GM23248 (cell line): ENCODE measurements at regions not wholly inside any gene's neighbourhood (a gene's known extent, or its start where the extent isn't known, plus 50 kb on each side); places are given as distances from the start of the nearest gene placed in this dataset.

Experiments
- DNase-seq: peaks from one replicate; pipeline ENCODE4 v3.0.0-alpha.2; 2015
- H2AFZ ChIP-seq: fragments of 200-600 bp; sonication (generic); 2 replicates; pipeline ENCODE4 v1.6.1; 2016; ENCODE audit warnings: antibody characterized with exemption
- H3F3A ChIP-seq: fragments of 200-600 bp; sonication (generic); 2 replicates; pipeline ENCODE4 v1.6.1; 2016; ENCODE audit warnings: mild to moderate bottlenecking, antibody characterized with exemption, mixed run types; ENCODE audit not compliant: insufficient read depth
- H3K27ac ChIP-seq: fragments of 200-600 bp; sonication (generic); 2 replicates; pipeline ENCODE4 v1.5.1; 2016; ENCODE audit warnings: mild to moderate bottlenecking
- H3K27me3 ChIP-seq: fragments of 200-600 bp; sonication (generic); replicated peaks from 2 replicates; pipeline ENCODE4 v1.6.1; 2016; ENCODE audit warnings: mild to moderate bottlenecking; ENCODE audit not compliant: insufficient read depth
- H3K36me3 ChIP-seq: fragments of 200-600 bp; sonication (generic); 2 replicates; pipeline ENCODE4 v1.6.1; 2016; ENCODE audit warnings: low read depth, mild to moderate bottlenecking
- H3K4me1 ChIP-seq: fragments of 200-600 bp; sonication (generic); 2 replicates; pipeline ENCODE4 v1.6.1; 2016; ENCODE audit warnings: mild to moderate bottlenecking; ENCODE audit not compliant: insufficient read depth
- H3K4me2 ChIP-seq: fragments of 200-600 bp; sonication (generic); one replicate; pipeline ENCODE4 v1.6.1; 2016; ENCODE audit warnings: mild to moderate bottlenecking; ENCODE audit not compliant: unreplicated experiment
- H3K4me3 ChIP-seq: fragments of 200-600 bp; sonication (generic); 2 replicates; pipeline ENCODE4 v1.5.1; 2016; ENCODE audit warnings: mild to moderate bottlenecking
- H3K79me2 ChIP-seq: fragments of 200-600 bp; sonication (generic); 2 replicates; pipeline ENCODE4 v1.6.1; 2016; ENCODE audit warnings: mild to moderate bottlenecking; ENCODE audit not compliant: insufficient read depth
- H3K9ac ChIP-seq: fragments of 200-600 bp; sonication (generic); 2 replicates; pipeline ENCODE4 v1.6.1; 2016; ENCODE audit warnings: mild to moderate bottlenecking
- H3K9me2 ChIP-seq: fragments of 200-600 bp; sonication (generic); 2 replicates; pipeline ENCODE4 v1.6.1; 2016; ENCODE audit warnings: mixed run types, mild to moderate bottlenecking, moderate library complexity; ENCODE audit not compliant: insufficient read depth
- H3K9me3 ChIP-seq: fragments of 200-600 bp; sonication (generic); one replicate; pipeline ENCODE4 v1.6.1; 2017; ENCODE audit warnings: low read depth
- H4K20me1 ChIP-seq: fragments of 200-600 bp; sonication (generic); 2 replicates; pipeline ENCODE4 v1.6.0; 2016; ENCODE audit not compliant: insufficient read depth
- EZH2 ChIP-seq: fragments of 200-600 bp; sonication (generic); IDR thresholded peaks from 2 replicates; pipeline ENCODE4 v1.6.1; 2018; ENCODE audit warnings: antibody characterized with exemption, mild to moderate bottlenecking; ENCODE audit not compliant: insufficient read depth, poor library complexity, severe bottlenecking
- EZH2phosphoT487 ChIP-seq: fragments of 200-600 bp; sonication (generic); IDR thresholded peaks from 2 replicates; pipeline ENCODE4 v1.6.1; 2018; ENCODE audit warnings: antibody characterized with exemption, moderate library complexity, mild to moderate bottlenecking, low read depth; ENCODE audit not compliant: insufficient read depth
- WGBS, 2 experiments: methylation state at CpG; one replicate each; pipeline ENCODE4 v1.1.6; 2015 to 2017; ENCODE audit warnings: low lambda C conversion rate in 2 of 2, low coverage in 1 of 2; ENCODE audit errors: missing lambda C conversion rate in 2 of 2; 5-methylcytosine and 5-hydroxymethylcytosine counted together
- in situ Hi-C: fragments of 300-500 bp; cut with MboI; formaldehyde crosslinking; loops from 2 replicates; pipeline ENCODE4 v1.15.0; 2020

- Histone ChIP-seq H3F3A (no peaks in the 10 kb centered on the region), H3K4me3 (no peak overlapping the region), H3K9ac (no peak overlapping the region), H4K20me1 (no peaks in the 10 kb centered on the region), H3K79me2 (no peaks in the 10 kb centered on the region), H2AFZ (no peak overlapping the region), H3K36me3 (no peaks in the 10 kb centered on the region), H3K27me3 (no peaks in the 10 kb centered on the region; the same call in 1 of the 2 replicates), H3K27ac (no peak overlapping the region), H3K9me2 (0 out of 2 replicates have a peak, but pooled peaks cover 3% of the 10 kb centered on the region), H3K4me2 (no peak overlapping the region), H3K9me3 (no peaks in the 10 kb centered on the region), H3K4me1 (peaks cover 5% of the 10 kb centered on the region; the same call in 1 of the 2 replicates)
- in situ Hi-C loops = no loop called here
- 54 to 57% methylated on average over 5 of the region's 5 CpGs for WGBS, 2 experiments
- DNase-seq = no peak
- no peak for TF ChIP-seq EZH2
- TF ChIP-seq EZH2phosphoT487 = no peak
Measured at GRCh38 chr1:177346790-177347359, 176.1 kb downstream of the BRINP2 start.

- H3K4me2 ChIP-seq = no peak overlapping the region
- H3F3A ChIP-seq = no peaks in the 10 kb centered on the region
- 14 to 20% methylated on average over 5 of the region's 5 CpGs for WGBS, 2 experiments
- no peaks in the 10 kb centered on the region for H3K36me3 ChIP-seq
- in situ Hi-C loops = no loop called here
- peaks cover 8% of the 10 kb centered on the region; the same call in 1 of the 2 replicates for H3K27me3 ChIP-seq
- TF ChIP-seq EZH2 (no peak), EZH2phosphoT487 (no peak)
- DNase-seq = peak; percentile 47
- 0 out of 2 replicates have a peak, but pooled peaks cover 3% of the 10 kb centered on the region for H3K9me2 ChIP-seq
- H3K9me3 ChIP-seq = no peaks in the 10 kb centered on the region
- no peak overlapping the region for H3K4me3 ChIP-seq
- no peaks in the 10 kb centered on the region for H4K20me1 ChIP-seq
- H3K9ac ChIP-seq = no peak overlapping the region
- peaks cover 5% of the 10 kb centered on the region; the same call in 1 of the 2 replicates for H3K4me1 ChIP-seq
- no peak overlapping the region for H3K27ac ChIP-seq
- no peak overlapping the region for H2AFZ ChIP-seq
- no peaks in the 10 kb centered on the region for H3K79me2 ChIP-seq
Measured at GRCh38 chr1:177343445-177343844, 172.7 kb downstream of the BRINP2 start.

GRCh38 chr1:177341773-177342172 lies 171.0 kb downstream of the BRINP2 start:
- H2AFZ ChIP-seq = no peak overlapping the region
- peaks cover 5% of the 10 kb centered on the region; the same call in 1 of the 2 replicates for H3K4me1 ChIP-seq
- no peak overlapping the region for H3K27ac ChIP-seq
- H3K36me3 ChIP-seq = no peaks in the 10 kb centered on the region
- TF ChIP-seq EZH2phosphoT487 (no peak), EZH2 (no peak)
- no peaks in the 10 kb centered on the region for H3K79me2 ChIP-seq
- H3K9ac ChIP-seq = no peak overlapping the region
- peaks cover 8% of the 10 kb centered on the region; the same call in 1 of the 2 replicates for H3K27me3 ChIP-seq
- no peaks in the 10 kb centered on the region for H3K9me3 ChIP-seq
- in situ Hi-C loops = no loop called here
- 0 out of 2 replicates have a peak, but pooled peaks cover 3% of the 10 kb centered on the region for H3K9me2 ChIP-seq
- no peaks in the 10 kb centered on the region for H3F3A ChIP-seq
- DNase-seq = no peak
- H3K4me2 ChIP-seq = no peak overlapping the region
- H3K4me3 ChIP-seq = no peak overlapping the region
- no peaks in the 10 kb centered on the region for H4K20me1 ChIP-seq
- WGBS, 2 experiments = 47 to 58% methylated on average over 4 of the region's 4 CpGs

GRCh38 chr1:177340601-177341067 lies 169.9 kb downstream of the BRINP2 start:
- no peak for TF ChIP-seq EZH2
- no peak for TF ChIP-seq EZH2phosphoT487
- in situ Hi-C loops = no loop called here
- Histone ChIP-seq H2AFZ (no peak overlapping the region), H3K4me1 (peaks cover 5% of the 10 kb centered on the region; the same call in 1 of the 2 replicates), H3F3A (no peaks in the 10 kb centered on the region), H3K27ac (no peak overlapping the region), H4K20me1 (no peaks in the 10 kb centered on the region), H3K4me3 (no peak overlapping the region), H3K27me3 (peaks cover 8% of the 10 kb centered on the region; the same call in 1 of the 2 replicates), H3K36me3 (no peaks in the 10 kb centered on the region), H3K79me2 (no peaks in the 10 kb centered on the region), H3K9ac (no peak overlapping the region), H3K9me3 (no peaks in the 10 kb centered on the region), H3K9me2 (0 out of 2 replicates have a peak, but pooled peaks cover 3% of the 10 kb centered on the region), H3K4me2 (no peak overlapping the region)
- WGBS, 2 experiments = 21 to 36% methylated on average over 10 of the region's 10 CpGs
- peak; percentile 13 for DNase-seq

- H3K9me3 ChIP-seq = no peaks in the 10 kb centered on the region
- no peaks in the 10 kb centered on the region for H3K79me2 ChIP-seq
- in situ Hi-C loops = no loop called here
- H3K27ac ChIP-seq = no peak overlapping the region
- H3K4me1 ChIP-seq = no peaks in the 10 kb centered on the region
- no peak for DNase-seq
- H3K9me2 ChIP-seq = no peaks in the 10 kb centered on the region
- WGBS, 2 experiments = 52% methylated on average over 1 of the region's 1 CpG
- no peaks in the 10 kb centered on the region for H3F3A ChIP-seq
- no peak overlapping the region for H2AFZ ChIP-seq
- H3K4me3 ChIP-seq = no peak overlapping the region
- TF ChIP-seq EZH2 = no peak
- TF ChIP-seq EZH2phosphoT487 = no peak
- no peak overlapping the region for H3K9ac ChIP-seq
- H3K36me3 ChIP-seq = no peaks in the 10 kb centered on the region
- H3K4me2 ChIP-seq = no peak overlapping the region
- H4K20me1 ChIP-seq = no peaks in the 10 kb centered on the region
- peaks cover 8% of the 10 kb centered on the region; the same call in 1 of the 2 replicates for H3K27me3 ChIP-seq
Measured at GRCh38 chr1:177338376-177338775, 167.6 kb downstream of the BRINP2 start.
